HepG2 (cell line): ENCODE measurements at regions not wholly inside any gene's neighbourhood (a gene's known extent, or its start where the extent isn't known, plus 50 kb on each side); places are given as distances from the start of the nearest gene placed in this dataset.

ENCODE experiments used
- ATAC-seq: fragments of 200-7000 bp; cut with Tn5 transposase; 3 replicates; pipeline ENCODE4 v1.9.1; 2020; ENCODE audit warnings: mild to moderate bottlenecking, moderate library complexity
- BruUV-seq: library from RNA; stranded (reverse); fragments of 400-500 nt; replicated peaks from 2 replicates; lab custom pipeline; 2021; lab: Mats Ljungman, UMichigan
- CTCF ChIA-PET: fragments of 300-600 bp; formaldehyde crosslinking; extraction: SDS; loops from one replicate; lab custom pipeline; 2021; ENCODE audit warnings: low total read pairs, inconsistent platforms, low intra/inter-chr PET ratio; lab: Yijun Ruan, JAX
- POLR2A ChIA-PET: fragments of 350-600 bp; sonication (Branson Sonifier 250); formaldehyde crosslinking; loops from one replicate; lab custom pipeline; 2020; ENCODE audit warnings: antibody characterized with exemption, inconsistent platforms; lab: Yijun Ruan, JAX
- DNase-seq: peaks from one replicate; pipeline ENCODE4 v3.0.0-alpha.2; 2015; ENCODE audit warnings: low spot score
- FAIRE-seq: peaks from 3 replicates; lab custom pipeline; 2011; peaks lifted over from hg19 to GRCh38; lab: Jason Lieb, UNC
- H2AFZ ChIP-seq: one replicate; pipeline ENCODE4 v1.6.1; 2011; ENCODE audit warnings: low read length, inconsistent platforms
- H3K27ac ChIP-seq: fragments of 300-600 bp; 3 replicates; pipeline ENCODE4 v1.8.0; 2011; ENCODE audit warnings: mixed run types, mild to moderate bottlenecking, mixed read lengths, low read length, inconsistent platforms; ENCODE audit not compliant: insufficient read depth; ENCODE audit errors: extremely low read length
- H3K27me3 ChIP-seq, 2 experiments: fragments of 200-600 bp in 1 of 2; 2 replicates in 1 of 2; 3 replicates in 1 of 2; pipeline versions ENCODE4 v1.6.0 to v1.8.0; 2011; ENCODE audit warnings: low read length in 2 of 2, mild to moderate bottlenecking in 2 of 2, moderate library complexity in 2 of 2, inconsistent platforms in 1 of 2; ENCODE audit not compliant: insufficient read depth in 2 of 2, control insufficient read depth in 1 of 2
- H3K36me3 ChIP-seq, 2 experiments: fragments of 200-600 bp in 1 of 2; replicated peaks in 1 of 2; 2 replicates in 1 of 2; 3 replicates in 1 of 2; pipeline versions ENCODE4 v1.5.1 to v1.8.0; 2011; ENCODE audit warnings: low read length in 2 of 2, inconsistent platforms in 1 of 2; ENCODE audit not compliant: insufficient read depth in 2 of 2, control insufficient read depth in 1 of 2
- H3K4me1 ChIP-seq: 2 replicates; pipeline ENCODE4 v1.5.1; 2012; ENCODE audit warnings: low read length, inconsistent platforms; ENCODE audit not compliant: insufficient read depth
- H3K4me2 ChIP-seq: 2 replicates; pipeline ENCODE4 v1.6.0; 2011; ENCODE audit warnings: low read depth, low read length, inconsistent platforms
- H3K4me3 ChIP-seq, 3 experiments: fragments of 200-600 bp in 1 of 3; sonication (generic), shearing (Covaris generic) in 1 of 3; replicated peaks in 1 of 3; 2 replicates each; pipeline ENCODE4 v1.5.1; 2011 to 2016; ENCODE audit warnings: low read length in 3 of 3, inconsistent platforms in 2 of 3, low read depth in 2 of 3, mild to moderate bottlenecking in 2 of 3, control low read depth in 1 of 3, mixed read lengths in 1 of 3; ENCODE audit not compliant: insufficient read depth in 1 of 3
- H3K79me2 ChIP-seq: one replicate; pipeline ENCODE4 v1.6.1; 2011; ENCODE audit warnings: low read length, inconsistent platforms; ENCODE audit not compliant: insufficient read depth
- H3K9ac ChIP-seq: 2 replicates; pipeline ENCODE4 v1.6.0; 2011; ENCODE audit warnings: mild to moderate bottlenecking, low read depth, low read length, inconsistent platforms; ENCODE audit not compliant: insufficient read depth
- H3K9me3 ChIP-seq: 2 replicates; pipeline ENCODE4 v1.5.1; 2012; ENCODE audit warnings: mild to moderate bottlenecking, low read length
- H4K20me1 ChIP-seq: 2 replicates; pipeline ENCODE4 v1.6.0; 2011; ENCODE audit warnings: inconsistent platforms, mild to moderate bottlenecking, low read length, moderate library complexity; ENCODE audit not compliant: insufficient read depth
- CENPT ChIP-seq: sonication (generic); formaldehyde crosslinking; IDR thresholded peaks from 2 replicates; pipeline ENCODE4 v1.8.0; 2022; ENCODE audit warnings: low read depth, mild to moderate bottlenecking, moderate library complexity, missing genetic modification reagents
- DMAP1 ChIP-seq: IDR thresholded peaks from 2 replicates; pipeline ENCODE4 v1.6.1; 2016
- GTF2F1 ChIP-seq: fragments of 150-350 bp; IDR thresholded peaks from 2 replicates; pipeline ENCODE4 v1.6.1; 2014; ENCODE audit warnings: low read length
- HIVEP1 ChIP-seq: sonication (generic); formaldehyde crosslinking; IDR thresholded peaks from 2 replicates; pipeline ENCODE4 v1.4.0; 2020; ENCODE audit warnings: mild to moderate bottlenecking, missing genetic modification reagents
- ISL2 ChIP-seq: sonication (generic); formaldehyde crosslinking; IDR thresholded peaks from 2 replicates; pipeline ENCODE4 v1.5.0; 2020; ENCODE audit warnings: missing genetic modification reagents
- NFE2 ChIP-seq: sonication (generic); formaldehyde crosslinking; IDR thresholded peaks from 2 replicates; pipeline ENCODE4 v1.4.0; 2020; ENCODE audit warnings: missing genetic modification reagents
- SRSF4 ChIP-seq: fragments of 200-400 bp; formaldehyde crosslinking; IDR thresholded peaks from one replicate; pipeline ENCODE4 v1.6.1; 2018; ENCODE audit warnings: mild to moderate bottlenecking, low read depth, low read length, moderate library complexity; ENCODE audit not compliant: poor library complexity, severe bottlenecking
- SRY ChIP-seq: sonication (generic); formaldehyde crosslinking; IDR thresholded peaks from 2 replicates; pipeline ENCODE4 v1.8.0; 2022; ENCODE audit warnings: mild to moderate bottlenecking, missing genetic modification reagents
- TRAFD1 ChIP-seq: sonication (generic); formaldehyde crosslinking; IDR thresholded peaks from 2 replicates; pipeline ENCODE4 v1.5.1; 2020; ENCODE audit warnings: missing genetic modification reagents, mild to moderate bottlenecking, borderline replicate concordance
- ZNF549 ChIP-seq: sonication (generic); formaldehyde crosslinking; IDR thresholded peaks from 2 replicates; pipeline ENCODE4 v1.5.0; 2020; ENCODE audit warnings: missing genetic modification reagents
- ZNF550 ChIP-seq: sonication (generic); formaldehyde crosslinking; IDR thresholded peaks from 2 replicates; pipeline ENCODE4 v1.4.0; 2020; ENCODE audit warnings: mild to moderate bottlenecking, missing genetic modification reagents, borderline replicate concordance
- ZSCAN30 ChIP-seq: sonication (generic); formaldehyde crosslinking; IDR thresholded peaks from 2 replicates; pipeline ENCODE4 v1.5.0; 2020; ENCODE audit warnings: mild to moderate bottlenecking, missing genetic modification reagents
- WGBS: methylation state at CpG from one replicate; pipeline ENCODE4 v1.1.6; 2017; ENCODE audit warnings: low lambda C conversion rate; 5-methylcytosine and 5-hydroxymethylcytosine counted together
- in situ Hi-C: cut with HindIII; loops from 2 replicates; pipeline ENCODE4 v1.10.0; 2017; ENCODE audit warnings: low pct_unique_long_range_greater_than_20kb; ENCODE audit not compliant: extremely low pct_ligation_motif_present
- intact Hi-C: fragments of 100-400 bp; cut with micrococcal nuclease; formaldehyde crosslinking; loops from one replicate; pipeline ENCODE4 v1.10.0; 2022; ENCODE audit not compliant: unreplicated experiment
- TF ChIP-seq, protein P1 (sequence below): sonication (generic); formaldehyde crosslinking; IDR thresholded peaks from 2 replicates; pipeline ENCODE4 v1.4.0; 2020; ENCODE audit warnings: mild to moderate bottlenecking, missing genetic modification reagents

- in situ Hi-C loops: no loop called here
- Histone ChIP-seq H3K9me3 (no peaks in the 10 kb centered on the region), H3K27me3 (no peaks in the 10 kb centered on the region), H3K27ac (no peak overlapping the region), H3K36me3 (no peaks in the 10 kb centered on the region), H2AFZ (no peak overlapping the region), H3K4me3 (no peak overlapping the region), H3K79me2 (no peaks in the 10 kb centered on the region), H3K9ac (no peak overlapping the region), H3K4me2 (no peak overlapping the region), H3K4me1 (peaks cover 35% of the 10 kb centered on the region), H4K20me1 (no peaks in the 10 kb centered on the region)
- WGBS: 23% methylated on average over 2 of the region's 2 CpGs
- no peak for FAIRE-seq
- no TSS peak for BruUV-seq
- ATAC-seq: no peak
- ChIA-PET CTCF (no interaction called here), POLR2A (no interaction called here)
- intact Hi-C loops: no loop called here
- no peak for DNase-seq
- TF ChIP-seq NFE2 (CRISPR knock-in tag): no peak
- no peak for TF ChIP-seq ZNF549 (CRISPR knock-in tag)
- no peak for TF ChIP-seq HIVEP1
- TF ChIP-seq ZNF550 (CRISPR knock-in tag): no peak
- no peak for TF ChIP-seq SRSF4
- TF ChIP-seq ZSCAN30 (CRISPR knock-in tag): no peak
- no peak for TF ChIP-seq DMAP1 (CRISPR knock-in tag)
- TF ChIP-seq CENPT (CRISPR knock-in tag): no peak
- no peak for TF ChIP-seq ISL2 (CRISPR knock-in tag)
- no peak for TF ChIP-seq GTF2F1
- no peak for TF ChIP-seq SRY (CRISPR knock-in tag)
- TF ChIP-seq, protein P1, sequence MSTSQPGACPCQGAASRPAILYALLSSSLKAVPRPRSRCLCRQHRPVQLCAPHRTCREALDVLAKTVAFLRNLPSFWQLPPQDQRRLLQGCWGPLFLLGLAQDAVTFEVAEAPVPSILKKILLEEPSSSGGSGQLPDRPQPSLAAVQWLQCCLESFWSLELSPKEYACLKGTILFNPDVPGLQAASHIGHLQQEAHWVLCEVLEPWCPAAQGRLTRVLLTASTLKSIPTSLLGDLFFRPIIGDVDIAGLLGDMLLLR (CRISPR knock-in tag): no peak
- no peak for TF ChIP-seq TRAFD1 (CRISPR knock-in tag)
Observed at GRCh38 chr18:62634458-62634857, 80.9 kb upstream of the PHLPP1 start.
